H9 (cell line): ENCODE measurements at regions not wholly inside any gene's neighbourhood (a gene's known extent, or its start where the extent isn't known, plus 50 kb on each side); places are given as distances from the start of the nearest gene placed in this dataset.

ENCODE experiments used
- DNase-seq: peaks from one replicate; pipeline ENCODE4 v3.0.0-alpha.2; 2017
- H2AFZ ChIP-seq: one replicate; pipeline ENCODE4 v1.6.1; 2013; ENCODE audit warnings: mild to moderate bottlenecking, low read length, control low read depth, moderate library complexity
- H2AK5ac ChIP-seq: 2 replicates; pipeline ENCODE4 v1.6.1; 2013; ENCODE audit warnings: low read length, control low read depth, mixed read lengths; ENCODE audit not compliant: insufficient read length
- H2BK120ac ChIP-seq: one replicate; pipeline ENCODE4 v1.6.1; 2013; ENCODE audit warnings: low read depth, mild to moderate bottlenecking, low read length, control low read depth, inconsistent platforms; ENCODE audit not compliant: poor library complexity, severe bottlenecking
- H2BK12ac ChIP-seq: 2 replicates; pipeline ENCODE4 v1.6.1; 2013; ENCODE audit warnings: low read length, control low read depth, mixed read lengths, low read depth; ENCODE audit not compliant: insufficient read length
- H2BK15ac ChIP-seq: 2 replicates; pipeline ENCODE4 v1.6.1; 2013; ENCODE audit warnings: low read depth, low read length, control low read depth
- H2BK20ac ChIP-seq: one replicate; pipeline ENCODE4 v1.6.1; 2013; ENCODE audit warnings: low read depth, mild to moderate bottlenecking, low read length, control low read depth, inconsistent platforms; ENCODE audit not compliant: poor library complexity, severe bottlenecking
- H2BK5ac ChIP-seq: 2 replicates; pipeline ENCODE4 v1.6.1; 2013; ENCODE audit warnings: low read length, control low read depth, mixed read lengths; ENCODE audit not compliant: insufficient read length
- H3K14ac ChIP-seq: 2 replicates; pipeline ENCODE4 v1.6.1; 2013; ENCODE audit warnings: low read length, control low read depth; ENCODE audit not compliant: insufficient read depth
- H3K18ac ChIP-seq: 2 replicates; pipeline ENCODE4 v1.6.1; 2013; ENCODE audit warnings: low read depth, mild to moderate bottlenecking, mixed read lengths, low read length, control low read depth; ENCODE audit not compliant: insufficient read length
- H3K23ac ChIP-seq: 2 replicates; pipeline ENCODE4 v1.6.1; 2013; ENCODE audit warnings: low read length, control low read depth, mixed read lengths, low read depth; ENCODE audit not compliant: insufficient read length
- H3K23me2 ChIP-seq: 2 replicates; pipeline ENCODE4 v1.6.1; 2013; ENCODE audit warnings: low read depth, mild to moderate bottlenecking, mixed read lengths, low read length, control low read depth; ENCODE audit not compliant: insufficient read length, poor library complexity, severe bottlenecking
- H3K27ac ChIP-seq: 2 replicates; pipeline ENCODE4 v1.5.1; 2013; ENCODE audit warnings: low read length, control low read depth, mixed read lengths, low read depth; ENCODE audit not compliant: insufficient read length
- H3K27me3 ChIP-seq: 2 replicates; pipeline ENCODE4 v1.6.1; 2013; ENCODE audit warnings: low read length, control low read depth, inconsistent platforms; ENCODE audit not compliant: insufficient read depth
- H3K4ac ChIP-seq: 2 replicates; pipeline ENCODE4 v1.6.1; 2013; ENCODE audit warnings: low read depth, mild to moderate bottlenecking, control low read depth, inconsistent platforms, low read length, moderate library complexity
- H3K4me1 ChIP-seq: 2 replicates; pipeline ENCODE4 v1.6.1; 2013; ENCODE audit warnings: low read length, control low read depth, inconsistent platforms; ENCODE audit not compliant: insufficient read depth
- H3K4me2 ChIP-seq: 2 replicates; pipeline ENCODE4 v1.6.1; 2013; ENCODE audit warnings: low read length, control low read depth, mixed read lengths; ENCODE audit not compliant: insufficient read length, insufficient read depth
- H3K56ac ChIP-seq: 2 replicates; pipeline ENCODE4 v1.6.1; 2013; ENCODE audit warnings: low read depth, mild to moderate bottlenecking, mixed read lengths, low read length, control low read depth; ENCODE audit not compliant: insufficient read length
- H3K79me1 ChIP-seq: 2 replicates; pipeline ENCODE4 v1.6.1; 2013; ENCODE audit warnings: low read depth, mild to moderate bottlenecking, moderate library complexity, low read length, control low read depth, inconsistent platforms; ENCODE audit not compliant: insufficient read depth, poor library complexity, severe bottlenecking
- H3K79me2 ChIP-seq: 2 replicates; pipeline ENCODE4 v1.6.1; 2013; ENCODE audit warnings: low read length, control low read depth, inconsistent platforms; ENCODE audit not compliant: insufficient read depth
- H3K9ac ChIP-seq: 2 replicates; pipeline ENCODE4 v1.6.1; 2013; ENCODE audit warnings: low read length, control low read depth, mixed read lengths; ENCODE audit not compliant: insufficient read length; ENCODE audit errors: extremely low read depth
- H3K9me3 ChIP-seq: one replicate; pipeline ENCODE4 v1.6.1; 2013; ENCODE audit warnings: low read depth, low read length, inconsistent platforms; ENCODE audit not compliant: control insufficient read depth
- H3T11ph ChIP-seq: one replicate; pipeline ENCODE4 v1.6.1; 2013; ENCODE audit warnings: mild to moderate bottlenecking, low read length, control low read depth, inconsistent platforms
- H4K20me1 ChIP-seq: one replicate; pipeline ENCODE4 v1.6.1; 2013; ENCODE audit not compliant: control insufficient read depth, insufficient read length, insufficient read depth
- H4K5ac ChIP-seq: 2 replicates; pipeline ENCODE4 v1.6.1; 2013; ENCODE audit warnings: low read depth, mild to moderate bottlenecking, mixed read lengths, low read length, control low read depth; ENCODE audit not compliant: insufficient read length
- H4K8ac ChIP-seq: replicated peaks from 2 replicates; pipeline ENCODE4 v1.6.1; 2013; ENCODE audit warnings: low read length, control low read depth, mixed read lengths, low read depth; ENCODE audit not compliant: insufficient read length
- H4K91ac ChIP-seq: 2 replicates; pipeline ENCODE4 v1.6.1; 2013; ENCODE audit warnings: low read depth, mild to moderate bottlenecking, moderate library complexity, mixed read lengths, low read length, control low read depth; ENCODE audit not compliant: insufficient read length
- H3K27ac Mint-ChIP-seq, 3 experiments: 2 replicates in 2 of 3; 3 replicates in 1 of 3; pipeline ENCODE4 v1.8.0; 2020 to 2021; ENCODE audit warnings: mixed read lengths in 3 of 3, mild to moderate bottlenecking in 1 of 3, moderate library complexity in 1 of 3
- H3K27me3 Mint-ChIP-seq: 2 replicates; pipeline ENCODE4 v1.8.0; 2021; ENCODE audit warnings: low read depth, mild to moderate bottlenecking, moderate library complexity, mixed read lengths
- H3K36me3 Mint-ChIP-seq, 3 experiments: 2 replicates in 2 of 3; 3 replicates in 1 of 3; pipeline ENCODE4 v1.8.0; 2020 to 2021; ENCODE audit warnings: low read depth in 3 of 3, mixed read lengths in 3 of 3; ENCODE audit not compliant: insufficient read depth in 1 of 3
- H3K4me1 Mint-ChIP-seq, 2 experiments: 2 replicates each; pipeline ENCODE4 v1.8.0; 2020; ENCODE audit warnings: mixed read lengths in 2 of 2
- H3K4me3 Mint-ChIP-seq, 2 experiments: 2 replicates in 1 of 2; 3 replicates in 1 of 2; pipeline ENCODE4 v1.8.0; 2020 to 2021; ENCODE audit warnings: mild to moderate bottlenecking in 2 of 2, mixed read lengths in 2 of 2, moderate library complexity in 1 of 2
- H3K9me3 Mint-ChIP-seq, 2 experiments: 2 replicates in 1 of 2; 3 replicates in 1 of 2; pipeline ENCODE4 v1.8.0; 2020; ENCODE audit warnings: mild to moderate bottlenecking in 2 of 2, mixed read lengths in 2 of 2, moderate library complexity in 1 of 2
- WGBS: extraction: QIAGEN DNeasy Blood & Tissue Kit; methylation state at CpG from one replicate; pipeline ENCODE4 v1.1.7; 2013; ENCODE audit warnings: missing lambda C conversion rate, low lambda C conversion rate, mixed read lengths; ENCODE audit not compliant: insufficient read length; ENCODE audit errors: extremely low coverage; 5-methylcytosine and 5-hydroxymethylcytosine counted together
- TF ChIP-seq, protein P1 (sequence below): fragments of 200-600 bp; sonication (generic); conservative IDR thresholded peaks from 3 replicates; pipeline ENCODE4 v1.8.0; 2021; ENCODE audit warnings: antibody characterized with exemption, mild to moderate bottlenecking

DNA sequence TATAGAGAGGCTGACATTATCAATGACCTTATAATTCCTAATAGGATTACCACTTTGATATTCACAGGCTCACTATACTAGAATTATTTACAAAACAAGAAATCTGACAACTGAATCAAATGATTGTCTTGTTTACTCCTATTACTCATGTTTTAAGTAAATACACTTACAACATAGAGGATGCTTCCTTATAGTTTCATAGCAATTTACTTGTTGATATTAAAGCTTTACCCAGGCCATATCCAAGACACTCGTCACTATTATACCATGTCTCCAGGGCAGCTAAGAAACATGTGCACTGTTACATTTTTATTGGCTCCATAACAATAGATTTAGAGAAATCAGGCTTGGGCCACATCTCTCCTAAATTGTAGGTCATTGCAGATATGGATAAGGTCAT lies 276.9 kb downstream of the HGF start:
- Mint-ChIP-seq H3K4me3 (no peak overlapping the region), H3K36me3 (peaks cover 0 to 8% (median 1%) of the 10 kb centered on the region in 3 experiments; a peak in 1 of 7 replicates), H3K9me3 (peaks cover 3 to 6% of the 10 kb centered on the region in 2 experiments; a peak in 3 of 5 replicates), H3K27ac (no peak overlapping the region), H3K4me1 (peaks cover 0 to 8% of the 10 kb centered on the region in 2 experiments; a peak in 3 of 4 replicates), H3K27me3 (no peaks in the 10 kb centered on the region)
- Histone ChIP-seq H2BK20ac (no peak overlapping the region), H4K5ac (no peak overlapping the region), H3K4me2 (no peak overlapping the region), H3K79me1 (no peaks in the 10 kb centered on the region), H3T11ph (no peak overlapping the region), H2BK15ac (no peak overlapping the region), H4K8ac (no peak overlapping the region), H4K91ac (no peak overlapping the region), H3K14ac (no peak overlapping the region), H2BK5ac (no peak overlapping the region), H4K20me1 (no peaks in the 10 kb centered on the region), H3K27ac (no peak overlapping the region), H2AK5ac (no peak overlapping the region), H3K23ac (no peak overlapping the region), H3K4me1 (no peaks in the 10 kb centered on the region), H3K9ac (no peak overlapping the region), H3K79me2 (no peaks in the 10 kb centered on the region), H3K18ac (no peak overlapping the region), H3K9me3 (no peaks in the 10 kb centered on the region), H2AFZ (no peak overlapping the region), H3K4ac (no peak overlapping the region), H2BK120ac (no peak overlapping the region), H3K23me2 (no peaks in the 10 kb centered on the region), H3K27me3 (no peaks in the 10 kb centered on the region), H3K56ac (no peak overlapping the region), H2BK12ac (no peak overlapping the region)
- TF ChIP-seq, protein P1, sequence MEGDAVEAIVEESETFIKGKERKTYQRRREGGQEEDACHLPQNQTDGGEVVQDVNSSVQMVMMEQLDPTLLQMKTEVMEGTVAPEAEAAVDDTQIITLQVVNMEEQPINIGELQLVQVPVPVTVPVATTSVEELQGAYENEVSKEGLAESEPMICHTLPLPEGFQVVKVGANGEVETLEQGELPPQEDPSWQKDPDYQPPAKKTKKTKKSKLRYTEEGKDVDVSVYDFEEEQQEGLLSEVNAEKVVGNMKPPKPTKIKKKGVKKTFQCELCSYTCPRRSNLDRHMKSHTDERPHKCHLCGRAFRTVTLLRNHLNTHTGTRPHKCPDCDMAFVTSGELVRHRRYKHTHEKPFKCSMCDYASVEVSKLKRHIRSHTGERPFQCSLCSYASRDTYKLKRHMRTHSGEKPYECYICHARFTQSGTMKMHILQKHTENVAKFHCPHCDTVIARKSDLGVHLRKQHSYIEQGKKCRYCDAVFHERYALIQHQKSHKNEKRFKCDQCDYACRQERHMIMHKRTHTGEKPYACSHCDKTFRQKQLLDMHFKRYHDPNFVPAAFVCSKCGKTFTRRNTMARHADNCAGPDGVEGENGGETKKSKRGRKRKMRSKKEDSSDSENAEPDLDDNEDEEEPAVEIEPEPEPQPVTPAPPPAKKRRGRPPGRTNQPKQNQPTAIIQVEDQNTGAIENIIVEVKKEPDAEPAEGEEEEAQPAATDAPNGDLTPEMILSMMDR, result no peak
- no CpG with 5 or more reads among the region's 1 CpG for WGBS
- DNase-seq, result no peak
